GM21447 (cell line): ENCODE measurements at regions not wholly inside any gene's neighbourhood (a gene's known extent, or its start where the extent isn't known, plus 50 kb on each side); places are given as distances from the start of the nearest gene placed in this dataset.
"Not testable (repeated sequence)": the region's sequence is repeated elsewhere in the genome, so short reads cannot be mapped to it uniquely, and the experiment has no call there.

Source experiments
- ATAC-seq: cut with Tn5 transposase; IDR thresholded peaks from one replicate; pipeline ENCODE4 v1.9.1; 2021; ENCODE audit not compliant: unreplicated experiment

DNA sequence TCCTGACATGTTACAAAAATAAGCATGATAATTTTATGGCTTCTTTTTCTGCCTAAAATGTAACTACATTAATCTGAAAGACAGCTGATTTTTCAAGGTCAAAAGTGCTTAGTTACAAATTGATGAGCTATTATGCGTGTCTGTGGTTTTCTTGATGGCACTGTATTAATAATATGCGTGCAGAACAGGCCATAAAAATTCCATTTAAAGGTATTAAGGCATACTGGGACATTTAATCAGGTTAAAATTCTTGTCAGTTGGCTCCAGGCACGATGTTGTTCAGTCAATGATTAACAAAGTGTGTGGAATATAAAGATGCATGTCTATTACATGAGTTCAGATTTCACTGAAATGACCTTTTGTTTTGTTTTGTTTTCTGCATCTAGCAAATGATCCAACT, 420.1 kb upstream of the ZNF804A start:
- no peak for ATAC-seq

DNA sequence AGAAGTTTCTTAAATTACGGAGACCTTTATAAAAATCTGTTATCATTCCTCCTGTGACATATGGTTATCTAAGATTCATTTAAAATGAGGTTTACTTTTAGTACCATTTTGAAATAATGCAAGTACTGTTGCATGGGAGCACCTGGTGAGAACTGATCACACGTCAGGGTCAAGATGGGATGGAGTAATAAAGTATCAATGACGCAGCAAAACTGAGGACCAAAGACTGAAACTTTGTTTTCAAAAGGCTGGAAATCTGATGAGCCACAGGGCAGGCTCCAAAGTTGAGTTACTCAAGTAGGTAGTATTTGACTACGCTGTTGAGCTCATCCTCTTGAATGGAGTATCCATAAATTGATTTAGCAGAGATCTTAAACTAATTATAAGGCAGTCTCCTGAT, 411.9 kb upstream of the ZNF804A start:
- no peak for ATAC-seq

DNA sequence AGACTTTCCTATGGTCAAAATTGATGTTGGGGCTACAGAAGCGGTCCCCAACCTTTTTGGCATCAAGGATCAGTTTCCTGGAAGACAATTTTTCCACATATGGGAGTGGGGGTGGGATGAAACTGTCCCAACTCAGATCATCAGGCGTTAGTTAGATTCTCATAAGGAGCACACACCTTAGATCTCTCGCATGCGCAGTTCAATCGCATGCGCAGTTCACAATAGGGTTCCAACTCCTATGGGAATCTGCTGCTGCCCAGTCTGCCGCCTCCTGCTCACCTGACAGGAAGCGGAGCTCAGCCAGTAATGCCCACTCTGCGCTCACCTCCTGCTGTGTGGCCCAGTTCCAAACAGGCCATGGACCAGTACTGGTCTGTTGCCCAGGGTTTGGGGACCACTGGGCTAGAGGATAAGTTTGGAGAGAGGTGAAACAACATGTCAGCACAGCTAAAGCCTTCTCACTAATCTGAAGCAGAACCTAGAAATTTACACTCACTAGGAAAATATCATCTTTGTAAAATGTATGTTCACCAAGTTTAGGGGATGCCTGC, 410.8 kb upstream of the ZNF804A start:
- ATAC-seq = no peak

DNA sequence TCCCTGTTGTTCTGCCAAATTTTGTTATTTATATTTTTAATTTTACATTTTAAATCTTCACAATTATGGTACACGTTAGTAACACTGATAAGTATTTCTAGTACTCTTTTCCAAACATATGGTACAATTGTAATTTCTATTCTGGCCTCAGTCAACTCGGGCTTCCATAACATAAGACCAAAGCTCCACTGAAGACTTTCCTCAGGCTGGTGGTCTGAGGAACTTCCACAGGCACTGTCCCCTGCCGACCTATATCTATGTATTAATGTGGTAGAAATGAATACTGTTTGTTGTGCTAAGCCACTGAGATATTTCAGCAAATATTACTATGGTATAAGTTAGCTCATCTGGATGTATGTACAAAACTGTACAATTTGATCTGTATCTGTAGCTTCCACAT, 407.6 kb upstream of the ZNF804A start:
- no peak for ATAC-seq

DNA sequence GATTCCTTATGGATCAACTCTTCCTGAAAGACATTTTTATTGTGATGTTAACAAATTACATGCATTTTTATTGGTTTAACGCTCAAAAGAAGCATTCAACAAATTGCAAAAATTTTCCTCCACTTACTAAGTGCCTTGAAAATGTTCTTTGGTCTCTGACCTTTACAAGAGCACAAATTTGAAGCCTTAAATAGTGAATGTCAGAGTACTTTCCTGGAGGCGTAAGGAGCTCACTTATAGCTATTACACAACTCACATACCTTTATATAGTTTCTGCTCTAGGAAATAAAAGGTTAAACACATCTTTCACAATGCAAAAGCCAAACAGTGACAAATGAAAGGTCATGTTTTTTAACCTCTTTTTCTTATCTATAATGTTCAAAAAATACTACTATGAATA, 405.7 kb upstream of the ZNF804A start:
- no peak for ATAC-seq

DNA sequence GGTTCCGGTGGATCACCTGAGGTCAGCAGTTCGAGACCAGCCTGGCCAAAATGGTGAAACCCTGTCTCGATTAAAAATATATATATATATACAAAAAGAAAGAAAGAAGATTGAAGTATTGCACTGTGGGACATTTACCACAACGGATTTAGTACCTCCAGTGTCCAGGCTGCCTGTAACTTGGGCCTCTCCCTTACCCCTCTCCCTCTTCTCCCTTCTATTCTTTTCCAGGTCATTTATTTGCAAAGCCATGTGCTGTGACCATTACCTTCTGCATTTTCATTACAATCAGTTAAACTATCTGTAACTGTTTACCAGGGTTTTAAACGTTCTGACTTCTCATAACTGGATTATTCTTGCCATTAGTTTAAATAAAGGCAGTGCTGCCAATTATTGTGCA, 400.9 kb upstream of the ZNF804A start:
- no peak for ATAC-seq

DNA sequence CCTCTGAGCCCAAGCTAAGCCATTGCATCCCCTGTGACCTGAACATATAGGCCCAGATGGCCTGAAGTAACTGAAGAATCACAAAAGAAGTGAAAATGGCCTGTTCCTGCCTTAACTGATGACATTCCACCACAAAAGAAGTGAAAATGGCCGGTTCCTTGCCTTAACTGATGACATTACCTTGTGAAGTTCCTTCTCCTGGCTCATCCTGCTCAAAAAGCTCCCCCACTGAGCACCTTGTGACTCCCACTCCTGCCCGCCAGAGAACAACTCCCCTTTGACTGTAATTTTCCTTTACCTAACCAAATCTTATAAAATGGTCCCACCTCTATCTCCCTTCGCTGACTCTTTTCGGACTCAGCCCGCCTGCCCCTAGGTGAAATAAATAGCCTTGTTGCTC, 399.5 kb upstream of the ZNF804A start:
- ATAC-seq = not testable (repeated sequence)

DNA sequence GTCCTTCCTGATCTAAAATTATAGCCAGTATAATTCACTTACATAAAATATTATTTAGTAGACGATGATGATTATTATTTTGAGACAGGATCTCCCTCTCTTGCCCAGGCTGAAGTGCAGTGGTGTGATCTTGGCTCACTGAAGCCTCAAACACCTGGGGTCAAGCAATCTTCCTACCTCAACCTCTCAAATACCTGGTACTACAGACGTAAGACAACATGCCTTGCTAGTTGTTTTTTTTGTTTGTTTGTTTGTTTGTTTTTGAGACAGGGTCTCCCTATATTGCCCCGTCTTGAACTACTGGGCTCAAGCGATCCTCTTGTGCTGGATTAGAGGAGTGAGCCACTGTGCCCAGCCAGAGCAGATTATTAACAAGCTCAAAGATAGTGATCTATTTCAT, 399.1 kb upstream of the ZNF804A start:
- ATAC-seq = no peak

DNA sequence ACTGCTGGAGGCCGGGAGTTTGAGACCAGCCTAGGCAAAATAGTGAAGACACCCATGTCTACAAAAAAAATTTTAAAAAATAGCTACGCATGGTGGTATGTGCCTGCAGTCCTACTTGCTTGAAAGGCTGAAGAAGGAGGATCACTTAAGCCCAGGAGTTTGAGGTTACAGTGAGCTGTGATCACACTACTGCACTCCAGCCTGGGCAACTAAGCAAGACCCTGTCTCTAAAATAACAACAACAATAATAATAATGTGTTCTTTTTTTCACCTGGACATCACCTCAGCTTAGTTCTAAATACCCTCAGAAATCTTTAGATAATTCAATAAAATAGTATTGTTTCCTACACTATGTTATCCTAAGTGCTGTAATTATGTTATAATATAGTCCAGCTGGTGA, 397.1 kb upstream of the ZNF804A start:
- ATAC-seq = no peak

DNA sequence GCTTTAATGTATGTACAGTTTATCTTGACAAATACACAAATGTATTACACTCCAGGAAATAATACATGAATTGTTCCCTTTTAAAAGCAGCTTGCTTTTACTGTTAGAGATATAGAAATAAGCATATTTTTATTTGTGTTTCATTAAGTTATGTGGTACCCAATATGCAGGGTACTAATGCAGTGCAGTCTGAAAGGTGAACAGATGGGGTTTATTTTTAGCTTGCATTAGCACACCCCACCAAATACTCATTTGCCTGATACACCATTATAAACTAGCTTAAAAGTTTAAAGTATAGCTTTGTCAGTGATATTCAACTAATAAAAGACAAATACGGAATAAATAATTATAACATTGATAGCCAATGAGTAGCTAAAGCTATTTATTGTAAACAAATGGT, 394.7 kb upstream of the ZNF804A start:
- no peak for ATAC-seq

DNA sequence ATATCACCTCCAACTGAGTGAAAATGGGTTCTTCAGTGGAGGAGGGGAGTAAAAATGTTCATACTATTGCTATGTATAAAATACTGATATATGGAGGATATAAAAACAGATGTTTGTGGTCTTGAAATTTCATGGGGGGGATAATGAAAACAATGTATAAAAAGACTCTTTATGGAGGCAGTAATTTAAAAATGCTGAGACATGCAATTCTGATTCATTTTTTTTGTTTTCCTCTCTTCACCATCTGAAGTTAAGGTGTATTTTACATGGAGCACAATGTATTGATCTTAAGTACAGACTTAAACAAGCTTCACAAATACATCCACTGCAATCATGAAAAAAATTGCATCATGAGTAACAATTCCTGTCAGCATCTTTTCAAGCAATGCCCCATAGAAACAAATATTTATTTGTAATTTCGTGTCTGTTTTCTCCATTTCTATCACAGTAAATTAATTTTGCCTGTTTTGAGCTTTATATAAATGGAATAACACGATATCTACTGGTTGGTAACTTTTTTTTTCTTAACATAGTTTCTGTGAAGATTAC, 393.2 kb upstream of the ZNF804A start:
- ATAC-seq = no peak

DNA sequence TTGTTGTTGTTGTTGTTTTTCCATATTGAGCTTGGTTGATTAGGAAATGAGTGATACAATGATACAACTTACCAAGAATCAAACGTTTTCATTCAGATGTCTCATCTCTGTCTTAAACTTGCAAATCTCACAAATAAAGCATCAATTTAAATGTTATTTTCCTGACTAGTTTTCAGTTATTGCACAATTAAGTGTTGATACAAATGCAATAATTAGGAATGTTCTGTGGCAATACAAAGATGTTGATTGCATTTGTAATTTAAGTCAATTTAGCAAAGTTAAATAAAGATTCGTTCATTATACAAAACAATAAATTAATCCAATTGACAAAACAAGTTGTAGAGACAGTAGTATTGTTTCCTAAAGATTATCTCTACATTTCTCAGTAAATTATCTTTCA, 392.3 kb upstream of the ZNF804A start:
- ATAC-seq = no peak

DNA sequence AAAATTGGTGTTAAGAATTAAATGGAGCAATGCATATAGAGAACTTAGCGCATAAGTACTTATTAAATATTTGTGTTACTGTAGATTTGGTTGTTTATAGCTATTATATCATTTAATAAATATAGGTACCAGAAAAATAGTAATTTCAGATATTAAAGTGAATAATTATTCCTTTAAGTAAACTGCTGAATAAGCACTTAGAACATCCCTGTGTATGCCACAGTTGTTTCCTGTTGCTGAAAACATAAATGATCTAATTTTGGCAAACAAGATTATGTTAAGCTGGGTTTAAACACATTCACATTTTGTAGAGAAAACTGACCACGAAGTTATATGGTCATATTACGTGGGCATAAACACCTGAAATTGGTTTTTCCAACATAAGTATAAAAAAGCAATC, 388.0 kb upstream of the ZNF804A start:
- no peak for ATAC-seq

DNA sequence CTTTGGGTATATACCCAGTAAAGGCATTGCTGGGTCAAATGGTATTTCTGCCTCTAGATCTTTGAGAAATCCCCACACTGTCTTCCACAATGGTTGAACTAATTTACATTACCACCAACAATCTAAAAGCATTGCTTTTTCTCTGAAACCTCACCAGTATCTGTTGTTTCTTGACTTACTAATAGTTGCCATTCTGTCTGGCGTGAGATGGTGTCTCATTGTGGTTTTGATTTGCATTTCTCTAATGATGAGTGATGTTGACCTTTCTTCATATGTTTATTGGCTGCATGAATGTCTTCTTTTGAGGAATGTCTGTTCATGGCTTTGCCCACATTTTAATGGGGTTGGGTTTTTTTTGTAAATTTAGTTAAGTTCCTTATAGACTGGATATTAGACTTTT, 382.6 kb upstream of the ZNF804A start:
- no peak for ATAC-seq

DNA sequence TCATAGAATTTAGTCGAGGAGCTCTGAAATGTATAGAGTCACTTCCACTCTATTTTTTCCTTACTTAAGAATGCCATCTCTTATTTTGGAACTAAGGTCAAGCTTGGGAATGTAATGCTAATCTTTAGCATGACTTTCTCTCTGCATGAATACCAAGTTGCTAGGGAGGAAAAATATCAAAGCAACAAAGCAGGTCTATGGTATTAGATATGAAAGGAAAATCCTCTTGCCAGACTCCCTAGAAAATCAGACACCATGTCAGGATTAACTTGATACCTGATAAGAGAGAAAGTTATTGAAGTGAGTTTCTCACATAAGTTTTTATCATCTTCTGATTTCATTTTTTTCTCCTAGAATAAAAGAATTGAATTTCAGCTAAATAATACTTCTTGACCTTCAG, 341.7 kb upstream of the ZNF804A start:
- no peak for ATAC-seq

DNA sequence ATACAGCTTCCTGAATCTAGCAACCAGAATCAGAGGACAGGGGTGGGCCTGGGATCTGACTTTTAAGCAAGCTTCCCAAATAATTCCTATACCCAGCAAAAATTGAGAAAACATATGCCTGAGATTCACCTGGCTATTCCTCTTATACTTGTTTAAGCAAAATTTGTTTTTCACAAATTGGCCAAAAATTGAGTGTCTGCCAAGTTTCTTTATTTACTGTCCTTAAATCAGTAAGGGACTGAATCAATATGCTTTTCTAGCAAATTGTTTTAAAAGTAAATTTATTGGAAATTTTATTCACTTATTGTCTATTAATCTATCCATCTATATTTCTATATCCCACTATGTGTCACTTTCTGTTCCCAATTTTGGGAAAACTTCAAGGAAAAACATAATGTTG, 337.0 kb upstream of the ZNF804A start:
- ATAC-seq = no peak

DNA sequence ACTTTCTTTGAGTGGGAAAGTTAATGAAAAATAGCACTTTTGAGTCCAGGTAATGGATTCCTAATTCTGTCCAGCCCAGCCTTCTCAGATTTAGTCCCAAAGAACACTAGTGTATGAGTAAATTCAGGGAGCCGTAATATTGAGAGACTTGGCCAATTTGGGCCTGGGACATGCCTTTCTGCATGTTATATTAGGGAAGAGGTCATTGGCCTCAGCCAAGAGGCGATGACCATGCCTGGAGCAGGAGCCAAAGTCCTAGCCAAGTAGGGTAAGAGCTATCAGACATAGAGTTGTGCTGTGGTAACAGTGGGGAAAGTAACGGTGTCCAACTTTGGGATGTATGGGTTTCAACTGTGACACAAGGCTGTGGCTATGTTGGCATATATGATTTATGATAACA, 336.5 kb upstream of the ZNF804A start:
- ATAC-seq = no peak

DNA sequence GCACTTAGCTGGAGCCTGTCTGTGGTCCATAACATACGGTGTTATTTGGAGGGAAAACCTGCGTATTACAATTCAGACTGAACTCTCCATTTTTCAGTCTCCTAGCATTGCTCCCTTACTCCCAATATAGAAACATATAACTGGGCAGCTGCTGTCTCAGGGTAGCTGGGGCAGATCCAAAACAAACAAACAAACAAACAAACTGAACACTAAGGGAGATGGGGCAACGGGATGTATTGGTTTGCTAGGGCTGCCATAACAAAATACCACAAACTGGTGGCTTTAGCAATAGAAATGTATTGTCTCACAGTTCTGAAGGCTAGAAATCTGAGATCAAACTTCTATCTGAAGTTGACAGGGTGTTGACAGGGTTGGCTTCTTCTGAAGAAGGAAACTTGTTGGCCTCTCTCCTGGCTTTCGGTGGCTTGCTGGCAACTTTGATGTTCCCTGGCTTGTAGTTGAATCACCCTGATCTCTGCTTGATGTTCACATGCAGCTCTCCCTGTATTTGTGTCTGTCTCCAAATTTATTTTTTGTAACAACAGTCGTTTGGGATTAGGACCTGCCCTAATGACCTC, 329.3 kb upstream of the ZNF804A start:
- no peak for ATAC-seq

DNA sequence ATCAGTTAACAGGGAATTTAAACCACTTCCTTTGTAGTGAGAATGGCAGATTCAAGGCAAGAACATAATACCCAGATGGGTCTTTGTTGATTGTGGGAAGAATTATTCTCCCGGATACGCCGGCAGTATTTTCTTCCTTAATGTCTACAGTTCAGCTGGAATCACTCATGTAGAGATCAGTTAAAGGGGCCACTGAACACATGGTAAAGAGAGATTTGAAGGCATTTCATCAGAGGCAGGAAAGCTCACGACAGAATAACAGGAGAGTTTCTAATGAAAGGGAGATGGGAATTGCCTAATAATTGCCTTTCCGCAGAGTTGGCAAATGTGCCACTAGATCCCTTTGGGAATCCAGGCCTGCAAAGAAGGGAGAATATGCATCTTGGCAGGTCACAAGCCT, 327.7 kb upstream of the ZNF804A start:
- no peak for ATAC-seq

DNA sequence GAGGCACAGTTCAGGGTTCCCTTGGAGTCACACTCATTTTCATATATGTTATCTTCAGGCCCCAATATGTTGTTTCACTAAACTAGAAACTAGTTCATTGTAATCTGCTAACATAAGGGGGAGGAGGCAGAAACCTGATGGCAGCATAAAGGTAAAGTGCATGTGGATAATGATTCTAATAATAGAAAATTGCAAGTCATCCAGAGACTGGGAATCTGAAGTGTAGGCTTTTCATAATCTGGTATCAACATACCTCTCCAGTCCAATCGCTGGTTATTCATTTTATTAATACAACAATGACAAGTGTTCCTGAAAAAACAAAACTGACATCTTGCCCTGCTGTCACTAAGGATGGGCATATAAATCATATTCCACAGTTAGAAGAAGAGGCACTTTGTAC, 326.3 kb upstream of the ZNF804A start:
- no peak for ATAC-seq

DNA sequence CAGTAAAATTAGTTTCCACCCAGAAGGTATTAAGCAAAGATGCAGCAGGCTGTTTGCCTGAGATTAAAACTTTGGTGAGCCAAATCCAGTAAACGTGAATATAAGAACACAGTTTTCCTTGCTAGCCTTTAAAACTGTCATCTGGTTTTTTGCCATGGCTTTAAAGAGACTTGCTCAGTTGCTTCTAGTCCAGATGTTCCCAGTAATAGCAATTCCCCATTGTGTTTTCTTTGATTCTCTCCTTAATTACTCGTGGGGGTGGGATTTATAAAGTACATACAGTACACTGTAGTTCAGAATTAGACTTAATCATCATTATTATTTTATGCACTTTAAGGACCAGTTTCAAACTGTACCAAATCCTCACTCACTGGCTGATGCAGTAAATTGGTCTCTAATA, 303.5 kb upstream of the ZNF804A start:
- ATAC-seq = no peak

DNA sequence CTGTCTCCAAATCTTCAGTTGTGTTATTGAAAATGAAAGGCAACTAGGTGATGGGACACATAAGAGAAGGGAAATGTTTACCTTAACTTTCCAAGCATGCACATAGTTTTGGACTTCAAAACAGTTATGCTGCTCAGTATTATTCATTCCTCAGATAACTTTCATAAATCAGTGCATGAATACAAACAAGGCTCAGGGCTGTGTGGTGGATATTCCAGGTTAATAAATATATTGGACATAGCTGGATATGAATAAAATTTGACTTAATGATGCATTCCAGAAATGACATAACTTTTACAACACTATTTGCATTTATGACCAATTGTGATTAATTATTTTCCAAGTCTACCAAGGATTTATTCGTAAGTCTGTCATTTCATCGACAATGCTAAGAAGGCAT, 301.2 kb upstream of the ZNF804A start:
- ATAC-seq = no peak

DNA sequence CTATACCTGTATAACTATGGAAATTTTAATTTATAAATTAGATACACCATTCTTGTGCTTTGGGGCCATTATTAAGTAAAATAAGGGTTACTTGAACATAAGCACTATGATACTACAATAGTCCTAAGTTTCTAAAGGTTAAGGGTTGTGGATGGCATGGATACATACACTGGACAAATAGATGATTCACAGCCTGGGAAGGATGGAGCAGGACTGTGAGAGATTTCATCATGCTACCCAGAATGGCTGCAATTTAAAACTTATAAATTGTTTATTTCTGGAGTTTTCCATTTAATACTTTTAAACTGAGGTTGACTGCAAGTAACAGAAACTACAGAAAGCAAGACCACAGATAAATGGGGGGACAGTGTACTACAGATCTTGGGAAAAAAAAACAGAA, 295.8 kb upstream of the ZNF804A start:
- ATAC-seq = no peak
